Medulla oblongata (tissue), 1 donor: ENCODE measurements at regions not wholly inside any gene's neighbourhood (a gene's known extent, or its start where the extent isn't known, plus 50 kb on each side); places are given as distances from the start of the nearest gene placed in this dataset.
A peak's percentile ranks its signal among the peaks of the same experiment; 100 is the strongest.
"Not testable (repeated sequence)": the region's sequence is repeated elsewhere in the genome, so short reads cannot be mapped to it uniquely, and the experiment has no call there.

ENCODE experiments used
- DNase-seq: peaks from one replicate; pipeline ENCODE4 v3.0.0-alpha.2; 2015; ENCODE audit errors: extremely low spot score

- no peak for DNase-seq
Observed at GRCh38 chr13:86425170-86425815, 626.1 kb upstream of the SLITRK6 start.

GRCh38 chr13:86426437-86426836 lies 627.2 kb upstream of the SLITRK6 start:
- DNase-seq: no peak

DNA sequence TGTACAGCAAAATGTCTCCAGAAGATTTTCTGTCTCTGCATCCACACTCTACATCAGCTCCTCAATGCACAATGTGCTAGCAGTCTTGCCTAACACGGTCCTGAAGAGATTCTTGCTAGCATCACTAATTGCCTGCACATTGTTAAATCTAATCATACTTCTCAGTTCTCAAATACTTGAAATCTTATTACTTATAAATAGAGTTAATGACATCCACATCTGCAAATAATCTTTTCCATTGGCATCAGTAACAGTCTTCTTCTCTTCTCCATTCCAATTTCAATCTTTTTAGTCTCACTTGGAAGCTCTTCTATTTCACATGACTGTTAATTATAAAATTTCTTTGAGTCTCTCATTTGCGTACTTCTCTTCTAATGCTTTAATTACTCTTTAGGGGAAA lies 630.5 kb upstream of the SLITRK6 start:
- no peak for DNase-seq

- no peak for DNase-seq
Observed at GRCh38 chr13:86438034-86438433, 638.8 kb upstream of the SLITRK6 start.

- DNase-seq: no peak
Observed at GRCh38 chr13:86445206-86445605, 646.0 kb upstream of the SLITRK6 start.

- no peak for DNase-seq
Observed at GRCh38 chr13:86445672-86446071, 646.5 kb upstream of the SLITRK6 start.

GRCh38 chr13:86446311-86446710 lies 647.1 kb upstream of the SLITRK6 start:
- peak; percentile 13 for DNase-seq

- no peak for DNase-seq
Observed at GRCh38 chr13:86447479-86447878, 648.3 kb upstream of the SLITRK6 start.

DNA sequence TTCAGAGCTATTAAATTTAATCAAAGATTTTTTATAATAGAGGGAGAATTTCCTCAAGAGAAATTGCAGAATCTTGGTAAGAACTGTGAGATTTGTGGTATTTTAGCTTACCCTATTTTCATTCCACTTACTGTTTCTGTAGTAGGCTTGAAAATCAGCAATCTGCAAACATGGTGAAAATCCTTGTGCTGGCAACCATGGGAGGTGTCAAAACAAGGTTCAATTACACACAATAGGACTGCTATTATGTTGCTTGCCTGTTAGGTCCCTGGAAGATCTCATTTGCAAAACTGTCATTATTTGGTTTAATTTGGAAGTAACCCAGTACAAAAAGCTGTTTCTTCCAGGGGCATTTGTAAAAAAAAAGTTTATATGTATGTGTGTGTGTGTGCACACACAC lies 662.8 kb upstream of the SLITRK6 start:
- DNase-seq: no peak

- DNase-seq: no peak
Observed at GRCh38 chr13:86464193-86464592, 665.0 kb upstream of the SLITRK6 start.

DNA sequence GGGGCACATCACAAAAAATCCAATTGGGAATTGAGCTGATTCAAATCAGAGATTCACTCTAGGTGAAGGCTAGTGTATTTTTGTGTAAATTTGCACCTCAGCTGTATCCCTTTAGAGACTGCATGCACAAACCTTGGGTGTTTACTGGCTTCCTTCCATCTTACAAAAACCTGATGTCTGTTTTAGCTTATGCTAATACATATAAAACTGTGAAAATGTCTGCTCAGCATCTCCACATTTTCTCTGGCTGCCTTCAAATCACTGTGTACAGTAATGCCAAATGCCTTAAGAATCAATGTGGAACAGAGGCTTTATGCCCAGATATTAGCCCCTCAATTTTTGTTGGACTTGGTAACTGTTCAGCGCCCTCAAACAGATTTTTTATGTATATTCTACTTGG lies 675.8 kb upstream of the SLITRK6 start:
- DNase-seq: no peak

GRCh38 chr13:86476656-86477055 lies 677.4 kb upstream of the SLITRK6 start:
- DNase-seq: no peak

DNA sequence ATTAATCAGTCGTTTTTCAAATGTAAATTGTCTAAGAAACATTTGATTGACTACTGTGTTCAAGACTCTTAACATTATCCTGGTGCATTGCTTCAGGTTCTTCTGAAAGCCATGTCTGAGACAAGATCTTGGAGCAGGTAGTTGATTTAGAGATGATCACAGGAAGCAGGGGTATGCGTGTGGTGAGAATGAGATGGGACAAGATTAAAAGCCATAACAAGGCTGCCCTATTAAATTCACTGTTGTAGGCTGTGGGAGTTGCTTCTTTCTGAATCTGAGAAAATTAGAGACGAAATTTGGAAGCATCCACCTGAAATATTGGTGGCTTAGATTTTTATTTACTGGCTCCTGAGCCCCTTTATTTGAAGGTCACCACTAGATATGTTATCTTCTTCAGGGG lies 687.4 kb upstream of the SLITRK6 start:
- no peak for DNase-seq

DNA sequence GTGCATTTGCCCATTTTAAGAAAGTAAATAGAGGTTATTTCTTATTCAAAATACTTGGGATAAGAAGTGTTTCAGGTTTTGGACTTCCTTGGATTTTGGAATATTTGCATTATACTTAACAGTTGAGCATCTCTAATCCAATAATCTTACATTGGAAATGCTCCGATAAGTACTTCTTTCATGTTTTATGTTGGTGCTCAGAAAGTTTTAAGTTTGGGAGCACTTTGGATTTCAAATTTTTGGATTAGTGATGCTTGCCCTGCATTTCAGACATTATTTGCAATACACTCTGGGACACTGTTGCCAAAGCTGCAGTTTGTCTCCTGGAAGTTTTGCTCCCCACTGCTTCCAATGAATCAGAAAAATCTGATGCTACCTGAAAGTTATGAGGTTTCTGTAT lies 691.9 kb upstream of the SLITRK6 start:
- no peak for DNase-seq

DNA sequence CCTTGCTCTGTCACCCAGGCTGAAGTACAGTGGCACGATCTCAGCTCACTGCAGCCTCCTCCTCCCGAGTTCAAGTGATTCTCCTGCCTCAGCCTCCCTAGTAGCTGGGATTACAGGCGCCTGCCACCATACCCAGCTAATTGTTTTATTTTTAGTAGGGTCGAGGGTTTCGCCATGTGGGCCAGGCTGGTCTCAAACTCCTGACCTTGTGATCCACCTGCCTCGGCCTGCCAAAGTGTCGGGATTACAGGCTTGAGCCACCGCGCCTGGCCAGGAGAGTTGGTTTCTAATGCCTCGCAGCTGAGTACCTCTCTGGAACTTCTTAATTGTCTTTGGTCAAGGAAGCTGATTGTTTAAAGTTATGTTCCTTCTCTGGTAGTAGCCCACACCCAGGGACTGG lies 702.7 kb upstream of the SLITRK6 start:
- DNase-seq: not testable (repeated sequence)

DNA sequence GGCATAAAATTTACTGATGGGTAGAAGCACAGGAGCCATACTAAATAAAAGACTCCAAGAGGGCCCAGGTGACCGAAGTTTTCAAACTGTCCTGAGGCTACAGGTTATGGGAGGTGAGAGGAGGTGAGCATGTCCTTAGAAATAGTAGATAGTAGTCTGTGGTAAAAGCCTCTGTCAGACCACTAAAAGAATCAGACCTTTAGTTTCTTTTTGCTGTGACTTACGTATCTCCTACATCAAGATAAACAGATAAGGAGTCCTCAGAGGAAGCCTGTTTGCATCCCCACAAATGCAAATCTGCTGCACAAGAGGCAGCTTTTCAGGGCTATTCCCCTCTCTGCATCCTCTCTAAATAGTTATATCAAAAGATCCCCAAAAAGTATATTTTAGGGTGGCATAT lies 711.6 kb upstream of the SLITRK6 start:
- no peak for DNase-seq

DNA sequence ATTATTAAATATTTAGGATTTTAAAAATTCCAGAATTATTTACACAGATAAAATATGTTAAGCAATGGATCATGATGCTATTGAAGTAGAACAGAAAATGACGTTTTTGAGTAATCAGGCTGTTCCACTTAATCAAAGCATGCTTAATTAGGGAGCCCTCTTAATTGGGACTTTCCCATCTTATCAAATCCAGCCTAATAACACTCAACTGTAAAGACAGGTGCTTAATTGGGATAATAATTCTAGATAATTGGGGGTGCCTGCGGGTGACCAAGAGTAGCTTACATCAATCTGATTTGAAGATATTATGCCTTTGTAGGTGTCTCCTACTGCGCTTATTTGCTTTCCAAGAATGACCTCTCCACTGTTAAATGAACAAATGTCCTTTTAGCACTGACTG lies 742.2 kb upstream of the SLITRK6 start:
- no peak for DNase-seq

GRCh38 chr13:86554066-86554465 lies 754.8 kb upstream of the SLITRK6 start:
- no peak for DNase-seq

DNA sequence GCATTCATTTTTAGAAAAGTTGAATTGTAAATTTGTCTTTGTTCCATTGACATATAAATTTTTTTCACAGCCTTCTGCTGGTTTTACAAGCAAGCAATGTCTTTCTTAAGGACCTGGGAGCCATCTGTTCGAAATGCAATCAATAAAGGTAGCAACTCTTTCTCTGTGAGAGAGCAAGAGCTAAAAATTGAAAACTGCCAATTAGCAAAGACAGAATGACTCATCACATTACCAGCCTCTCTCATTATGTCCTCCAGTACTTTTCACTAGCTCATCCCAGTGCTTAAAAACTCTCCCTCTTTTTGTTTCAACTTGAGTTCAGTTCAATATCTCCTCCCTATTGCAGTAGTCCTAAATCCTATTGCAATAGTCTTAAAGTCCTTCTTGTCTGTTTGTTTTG lies 760.7 kb upstream of the SLITRK6 start:
- DNase-seq: no peak

DNA sequence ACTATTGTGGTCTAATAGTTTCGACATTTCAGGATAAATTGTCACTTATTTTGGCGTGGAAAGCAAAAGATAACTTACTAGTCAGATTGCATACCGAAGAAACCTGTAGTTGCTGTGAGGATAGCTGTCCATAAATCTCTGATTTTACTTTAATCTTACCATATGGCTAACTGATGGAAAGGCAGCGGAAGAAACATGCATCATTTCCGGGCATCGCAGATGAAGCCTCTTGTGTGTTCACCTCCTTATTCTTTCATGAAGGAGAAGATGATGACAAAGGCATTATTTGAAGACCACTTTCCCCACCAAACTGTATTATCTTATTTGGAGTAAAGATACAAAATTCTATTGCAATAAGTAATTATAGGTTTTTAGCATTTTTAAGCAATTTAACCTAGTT lies 763.6 kb upstream of the SLITRK6 start:
- no peak for DNase-seq

GRCh38 chr13:86563308-86563707 lies 764.1 kb upstream of the SLITRK6 start:
- no peak for DNase-seq

DNA sequence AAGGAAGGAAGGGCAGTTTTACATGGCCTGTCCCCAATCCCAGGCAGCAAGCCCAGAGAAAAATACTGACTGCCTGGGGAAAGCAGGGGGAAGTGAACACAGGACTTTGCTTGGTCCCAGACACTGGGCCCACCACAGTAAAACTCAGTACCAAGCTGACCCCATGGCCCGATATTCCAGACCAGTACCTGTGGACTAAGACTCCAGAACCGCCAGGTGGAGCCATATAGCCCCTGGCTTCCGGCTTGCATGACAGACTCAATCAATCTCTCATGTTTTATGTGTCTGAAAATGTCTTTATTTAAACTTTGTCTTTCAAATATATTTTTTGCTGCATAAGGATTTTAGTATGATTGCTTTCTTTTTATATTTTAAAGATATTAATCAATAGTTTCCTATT lies 767.9 kb upstream of the SLITRK6 start:
- DNase-seq: no peak

GRCh38 chr13:86569119-86569518 lies 769.9 kb upstream of the SLITRK6 start:
- no peak for DNase-seq

DNA sequence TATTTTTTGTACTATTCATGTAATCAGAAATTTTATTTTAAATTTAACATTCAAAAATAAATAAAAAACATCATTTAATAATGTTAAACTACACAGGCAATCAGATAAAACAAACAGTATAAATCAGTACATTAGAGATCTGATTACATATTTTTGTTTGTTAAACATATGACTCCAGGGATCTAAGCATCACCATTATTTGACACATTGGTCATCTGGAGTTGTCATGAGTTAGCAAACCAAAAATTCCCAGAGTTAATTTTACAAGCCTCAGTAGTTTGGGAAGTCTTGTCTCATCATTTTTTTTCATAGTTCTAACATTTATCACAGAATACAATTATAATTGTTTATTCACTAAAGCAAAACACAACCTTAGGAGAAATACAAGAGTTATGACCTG lies 770.8 kb upstream of the SLITRK6 start:
- no peak for DNase-seq
